ENCODE measurements at regions not wholly inside any gene's neighbourhood (a gene's known extent, or its start where the extent isn't known, plus 50 kb on each side); places are given as distances from the start of the nearest gene placed in this dataset.

DNA sequence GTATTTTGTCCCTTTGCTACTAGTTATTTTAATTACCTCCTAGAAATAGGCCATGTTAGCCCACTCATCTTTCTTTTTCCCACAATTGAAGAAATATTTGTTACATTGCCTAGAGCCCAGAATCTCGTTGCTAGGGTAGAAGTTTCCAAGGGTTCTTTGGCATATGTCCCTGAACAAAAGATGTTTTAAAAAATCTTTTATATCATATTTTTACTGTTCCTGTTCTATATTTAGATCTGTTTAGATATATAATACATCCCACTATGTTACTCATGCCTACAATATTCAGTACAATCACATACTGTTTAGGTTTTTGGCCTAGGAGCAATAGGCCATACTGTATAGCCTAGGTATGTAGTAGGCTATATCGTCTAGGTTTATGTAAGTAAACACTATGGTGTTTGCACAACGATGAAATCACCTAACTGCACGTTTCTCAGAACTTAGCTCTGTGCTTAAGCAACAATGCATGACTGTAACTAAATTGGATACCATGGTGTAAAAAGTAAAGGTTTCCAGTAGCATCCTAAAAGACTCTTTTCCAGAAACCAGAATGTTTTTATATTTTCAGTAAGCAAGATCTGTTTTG lies 236.0 kb upstream of the SLIT2 start:
- 1% methylated on average over 4 of the region's 4 CpGs for WGBS (ENCODE audit: insufficient coverage, insufficient replicate concordance, low lambda C conversion rate, missing lambda C conversion rate)
- ChIA-PET CTCF (no interaction called here), POLR2A (no interaction called here), SMC1A (ENCODE audit: uncharacterized antibody, unreplicated experiment) (no interaction called here), RAD21 (ENCODE audit: unreplicated experiment) (no interaction called here)
- TF ChIP-seq ZNF24 (IDR thresholded peaks at IDR 0.05) = no peak
- TF ChIP-seq, protein P1, sequence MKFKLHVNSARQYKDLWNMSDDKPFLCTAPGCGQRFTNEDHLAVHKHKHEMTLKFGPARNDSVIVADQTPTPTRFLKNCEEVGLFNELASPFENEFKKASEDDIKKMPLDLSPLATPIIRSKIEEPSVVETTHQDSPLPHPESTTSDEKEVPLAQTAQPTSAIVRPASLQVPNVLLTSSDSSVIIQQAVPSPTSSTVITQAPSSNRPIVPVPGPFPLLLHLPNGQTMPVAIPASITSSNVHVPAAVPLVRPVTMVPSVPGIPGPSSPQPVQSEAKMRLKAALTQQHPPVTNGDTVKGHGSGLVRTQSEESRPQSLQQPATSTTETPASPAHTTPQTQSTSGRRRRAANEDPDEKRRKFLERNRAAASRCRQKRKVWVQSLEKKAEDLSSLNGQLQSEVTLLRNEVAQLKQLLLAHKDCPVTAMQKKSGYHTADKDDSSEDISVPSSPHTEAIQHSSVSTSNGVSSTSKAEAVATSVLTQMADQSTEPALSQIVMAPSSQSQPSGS (IDR thresholded peaks at IDR 0.05; ENCODE audit: low read length) = no peak
- TF ChIP-seq, protein P2, sequence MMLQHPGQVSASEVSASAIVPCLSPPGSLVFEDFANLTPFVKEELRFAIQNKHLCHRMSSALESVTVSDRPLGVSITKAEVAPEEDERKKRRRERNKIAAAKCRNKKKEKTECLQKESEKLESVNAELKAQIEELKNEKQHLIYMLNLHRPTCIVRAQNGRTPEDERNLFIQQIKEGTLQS (IDR thresholded peaks at IDR 0.05; ENCODE audit: borderline replicate concordance, extremely low read depth, low read depth, low read length) = no peak
- no peak for TF ChIP-seq ATF7 (IDR thresholded peaks at IDR 0.05; ENCODE audit: low read depth)
- TF ChIP-seq, protein P3, sequence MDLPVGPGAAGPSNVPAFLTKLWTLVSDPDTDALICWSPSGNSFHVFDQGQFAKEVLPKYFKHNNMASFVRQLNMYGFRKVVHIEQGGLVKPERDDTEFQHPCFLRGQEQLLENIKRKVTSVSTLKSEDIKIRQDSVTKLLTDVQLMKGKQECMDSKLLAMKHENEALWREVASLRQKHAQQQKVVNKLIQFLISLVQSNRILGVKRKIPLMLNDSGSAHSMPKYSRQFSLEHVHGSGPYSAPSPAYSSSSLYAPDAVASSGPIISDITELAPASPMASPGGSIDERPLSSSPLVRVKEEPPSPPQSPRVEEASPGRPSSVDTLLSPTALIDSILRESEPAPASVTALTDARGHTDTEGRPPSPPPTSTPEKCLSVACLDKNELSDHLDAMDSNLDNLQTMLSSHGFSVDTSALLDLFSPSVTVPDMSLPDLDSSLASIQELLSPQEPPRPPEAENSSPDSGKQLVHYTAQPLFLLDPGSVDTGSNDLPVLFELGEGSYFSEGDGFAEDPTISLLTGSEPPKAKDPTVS (IDR thresholded peaks at IDR 0.05; ENCODE audit: low read depth, low read length) = no peak
- TF ChIP-seq ZNF207 (IDR thresholded peaks at IDR 0.05; ENCODE audit: borderline replicate concordance) = no peak
- no peak for TF ChIP-seq POLR2AphosphoS2 (IDR thresholded peaks at IDR 0.05; ENCODE audit: low read depth, low read length)
- TF ChIP-seq, protein P4, sequence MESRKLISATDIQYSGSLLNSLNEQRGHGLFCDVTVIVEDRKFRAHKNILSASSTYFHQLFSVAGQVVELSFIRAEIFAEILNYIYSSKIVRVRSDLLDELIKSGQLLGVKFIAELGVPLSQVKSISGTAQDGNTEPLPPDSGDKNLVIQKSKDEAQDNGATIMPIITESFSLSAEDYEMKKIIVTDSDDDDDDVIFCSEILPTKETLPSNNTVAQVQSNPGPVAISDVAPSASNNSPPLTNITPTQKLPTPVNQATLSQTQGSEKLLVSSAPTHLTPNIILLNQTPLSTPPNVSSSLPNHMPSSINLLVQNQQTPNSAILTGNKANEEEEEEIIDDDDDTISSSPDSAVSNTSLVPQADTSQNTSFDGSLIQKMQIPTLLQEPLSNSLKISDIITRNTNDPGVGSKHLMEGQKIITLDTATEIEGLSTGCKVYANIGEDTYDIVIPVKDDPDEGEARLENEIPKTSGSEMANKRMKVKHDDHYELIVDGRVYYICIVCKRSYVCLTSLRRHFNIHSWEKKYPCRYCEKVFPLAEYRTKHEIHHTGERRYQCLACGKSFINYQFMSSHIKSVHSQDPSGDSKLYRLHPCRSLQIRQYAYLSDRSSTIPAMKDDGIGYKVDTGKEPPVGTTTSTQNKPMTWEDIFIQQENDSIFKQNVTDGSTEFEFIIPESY (IDR thresholded peaks at IDR 0.05) = no peak
- TF ChIP-seq SMC3 (IDR thresholded peaks at IDR 0.05; ENCODE audit: borderline replicate concordance, low read length) = no peak
- no peak for TF ChIP-seq HDAC2 (IDR thresholded peaks at IDR 0.05)
- TF ChIP-seq ZNF217 (IDR thresholded peaks at IDR 0.05) = no peak
- TF ChIP-seq FOS (IDR thresholded peaks at IDR 0.05; ENCODE audit: borderline replicate concordance, extremely low read depth, insufficient read length) = no peak
- TF ChIP-seq, protein P5, sequence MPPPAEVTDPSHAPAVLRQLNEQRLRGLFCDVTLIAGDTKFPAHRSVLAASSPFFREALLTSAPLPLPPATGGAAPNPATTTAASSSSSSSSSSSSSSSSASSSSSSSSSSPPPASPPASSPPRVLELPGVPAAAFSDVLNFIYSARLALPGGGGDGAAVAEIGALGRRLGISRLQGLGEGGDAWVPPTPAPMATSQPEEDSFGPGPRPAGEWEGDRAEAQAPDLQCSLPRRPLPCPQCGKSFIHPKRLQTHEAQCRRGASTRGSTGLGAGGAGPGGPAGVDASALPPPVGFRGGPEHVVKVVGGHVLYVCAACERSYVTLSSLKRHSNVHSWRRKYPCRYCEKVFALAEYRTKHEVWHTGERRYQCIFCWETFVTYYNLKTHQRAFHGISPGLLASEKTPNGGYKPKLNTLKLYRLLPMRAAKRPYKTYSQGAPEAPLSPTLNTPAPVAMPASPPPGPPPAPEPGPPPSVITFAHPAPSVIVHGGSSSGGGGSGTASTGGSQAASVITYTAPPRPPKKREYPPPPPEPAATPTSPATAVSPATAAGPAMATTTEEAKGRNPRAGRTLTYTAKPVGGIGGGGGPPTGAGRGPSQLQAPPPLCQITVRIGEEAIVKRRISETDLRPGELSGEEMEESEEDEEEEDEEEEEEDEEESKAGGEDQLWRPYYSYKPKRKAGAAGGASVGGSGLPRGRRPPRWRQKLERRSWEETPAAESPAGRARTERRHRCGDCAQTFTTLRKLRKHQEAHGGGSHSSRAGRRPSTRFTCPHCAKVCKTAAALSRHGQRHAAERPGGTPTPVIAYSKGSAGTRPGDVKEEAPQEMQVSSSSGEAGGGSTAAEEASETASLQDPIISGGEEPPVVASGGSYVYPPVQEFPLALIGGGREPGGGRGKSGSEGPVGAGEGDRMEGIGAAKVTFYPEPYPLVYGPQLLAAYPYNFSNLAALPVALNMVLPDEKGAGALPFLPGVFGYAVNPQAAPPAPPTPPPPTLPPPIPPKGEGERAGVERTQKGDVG (CRISPR knock-in tag; IDR thresholded peaks at IDR 0.05) = no peak
- TF ChIP-seq KAT2A (conservative IDR thresholded peaks at IDR 0.05; ENCODE audit: control insufficient read depth, low read depth, low read length) = no peak
- TF ChIP-seq HDGF (IDR thresholded peaks at IDR 0.05) = no peak
- ATAC-seq (no peak), FAIRE-seq (no peak), DNase-seq (ENCODE audit: low read depth, low spot score) (no peak)
- Histone ChIP-seq H3K79me2 (ENCODE audit: control insufficient read depth, insufficient read depth, low read length) (no peaks in the 10 kb centered on the region), H3K36me3 (ENCODE audit: control insufficient read depth in 2 of 2, insufficient read depth in 2 of 2, low read length in 1 of 2) (no peaks in the 10 kb centered on the region), H3K4me2 (ENCODE audit: control insufficient read depth, insufficient read depth) (no peak overlapping the region), H3K4me1 (ENCODE audit: control insufficient read depth, insufficient read depth, low read length) (no peaks in the 10 kb centered on the region), H3K9me3 (replicated peaks; ENCODE audit: control insufficient read depth, insufficient read depth, low read length) (no peaks in the 10 kb centered on the region), H3K4me3 (no peak overlapping the region), H3K27ac (ENCODE audit: control insufficient read depth, insufficient read depth) (no peak overlapping the region), H2AFZ (ENCODE audit: control insufficient read depth, low read depth, low read length) (no peak overlapping the region), H4K20me1 (ENCODE audit: control insufficient read depth, insufficient read depth) (no peaks in the 10 kb centered on the region), H3K9ac (ENCODE audit: control insufficient read depth, insufficient read depth, low read length) (no peak overlapping the region), H3K27me3 (replicated peaks in 1 of 2; ENCODE audit: control insufficient read depth in 2 of 2, insufficient read depth in 2 of 2, low read length in 1 of 2) (no peaks in the 10 kb centered on the region)
- no TSS peak for BruUV-seq (replicated peaks)
- intact Hi-C loops (cut with micrococcal nuclease; ENCODE audit: unreplicated experiment) = no loop called here
- in situ Hi-C loops (cut with MboI) = no loop called here

Data from GM12878 (cell line).